HG03039 (cell line): ENCODE measurements at regions not wholly inside any gene's neighbourhood (a gene's known extent, or its start where the extent isn't known, plus 50 kb on each side); places are given as distances from the start of the nearest gene placed in this dataset.
A peak's percentile ranks its signal among the peaks of the same experiment; 100 is the strongest.

Experiments
- ATAC-seq: cut with Tn5 transposase; IDR thresholded peaks from one replicate; pipeline ENCODE4 v1.9.1; 2021; ENCODE audit warnings: mild to moderate bottlenecking, moderate library complexity; ENCODE audit not compliant: unreplicated experiment

DNA sequence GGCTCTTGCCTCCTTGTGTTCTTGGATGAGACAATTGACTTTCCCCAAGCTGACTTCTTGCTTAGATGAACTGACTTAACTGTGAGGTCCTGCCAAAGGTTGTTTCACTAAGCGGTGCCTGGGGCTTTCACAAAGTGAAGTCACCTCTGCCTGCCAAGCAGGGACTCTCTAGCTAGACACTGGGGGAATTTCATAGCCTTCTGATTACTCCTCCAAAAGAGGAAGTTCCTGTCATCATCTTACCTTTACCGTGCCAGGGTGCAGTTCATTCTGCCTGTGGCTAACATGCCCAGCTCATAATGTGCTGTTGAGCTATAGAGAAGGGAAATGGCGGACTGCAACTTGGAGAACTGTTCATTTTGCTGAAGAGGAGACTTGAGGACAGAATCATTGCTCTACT, 472.0 kb upstream of the WWC1 start:
- peak; percentile 97 for ATAC-seq

- ATAC-seq = no peak
These were observed 471.1 kb upstream of the WWC1 start for GRCh38 chr5:167820101-167820990.

DNA sequence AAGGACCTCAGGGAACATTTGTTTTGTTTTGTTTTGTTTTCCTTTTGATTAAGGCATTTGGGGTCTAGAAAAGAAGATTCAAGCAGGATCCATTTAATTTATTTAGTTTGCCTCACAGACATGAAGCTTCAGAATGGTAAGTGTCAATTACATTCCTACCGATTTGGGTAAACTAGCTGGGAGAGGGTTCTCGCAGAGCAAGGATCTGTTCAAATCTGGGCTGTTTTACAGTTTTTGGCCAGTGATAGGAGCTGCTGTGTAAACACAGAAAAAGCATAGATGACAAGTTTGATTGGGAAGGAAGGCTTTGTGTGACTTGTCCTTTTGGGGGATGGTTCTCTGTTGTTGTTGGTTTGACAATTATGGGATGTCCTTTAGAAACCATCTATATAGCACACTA, 470.3 kb upstream of the WWC1 start:
- no peak for ATAC-seq

DNA sequence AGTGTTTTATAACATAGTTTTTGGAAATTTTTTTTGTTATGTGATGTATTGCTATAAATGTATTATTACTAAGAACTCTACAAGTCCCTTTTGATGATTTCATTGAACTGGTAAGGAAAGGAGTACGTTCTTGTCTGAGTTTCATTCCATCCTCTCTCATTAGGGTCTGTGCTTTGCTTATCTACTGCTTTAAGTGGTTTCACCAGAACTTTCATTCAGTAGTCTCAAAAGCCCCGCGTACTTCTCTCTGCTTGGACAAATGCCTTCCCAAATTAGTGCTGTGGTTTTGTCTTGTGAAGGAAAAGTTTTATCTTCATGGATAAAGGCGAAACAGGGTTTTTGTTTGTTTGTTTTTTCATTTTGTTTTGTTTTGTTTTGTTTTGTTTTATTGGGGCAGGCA, 469.8 kb upstream of the WWC1 start:
- no peak for ATAC-seq

GRCh38 chr5:167822241-167822640, 469.2 kb upstream of the WWC1 start:
- ATAC-seq = no peak

DNA sequence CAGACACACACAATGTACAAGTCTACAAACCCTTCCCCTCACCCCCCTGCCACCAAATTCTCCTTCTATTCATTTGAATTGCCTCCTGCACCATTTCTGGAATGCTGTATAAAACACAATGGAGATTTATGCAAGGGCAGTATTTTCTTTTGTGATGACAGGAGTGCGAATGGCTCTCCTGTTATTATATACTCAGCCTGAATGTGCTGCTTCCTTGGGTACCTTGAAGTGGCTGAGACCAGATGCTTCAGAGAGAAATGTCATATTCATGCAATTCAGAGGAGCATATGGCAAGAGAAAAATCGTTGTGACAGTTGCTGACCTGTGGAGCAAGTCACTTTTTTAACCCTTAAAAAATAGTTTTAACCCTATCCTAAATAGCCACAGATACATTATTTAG, 468.0 kb upstream of the WWC1 start:
- ATAC-seq = no peak

DNA sequence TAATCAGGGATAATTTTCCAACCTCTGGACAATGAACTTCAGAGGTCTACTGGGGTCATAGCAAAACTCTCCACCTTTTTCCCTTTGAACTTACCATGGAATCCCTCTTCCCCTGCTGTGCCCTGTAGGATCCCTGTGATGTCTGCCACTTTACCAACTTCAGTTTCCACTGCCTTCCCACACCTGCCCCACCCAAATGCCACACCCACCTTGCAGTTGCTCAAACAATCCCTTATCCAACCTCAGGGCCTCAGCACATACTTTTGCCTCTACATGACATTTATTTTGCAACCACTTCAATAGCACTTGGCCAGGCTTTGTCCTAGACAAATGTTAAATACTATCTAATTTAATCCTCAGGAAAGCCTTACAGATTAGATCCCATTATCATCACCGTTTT, 463.7 kb upstream of the WWC1 start:
- ATAC-seq = no peak

DNA sequence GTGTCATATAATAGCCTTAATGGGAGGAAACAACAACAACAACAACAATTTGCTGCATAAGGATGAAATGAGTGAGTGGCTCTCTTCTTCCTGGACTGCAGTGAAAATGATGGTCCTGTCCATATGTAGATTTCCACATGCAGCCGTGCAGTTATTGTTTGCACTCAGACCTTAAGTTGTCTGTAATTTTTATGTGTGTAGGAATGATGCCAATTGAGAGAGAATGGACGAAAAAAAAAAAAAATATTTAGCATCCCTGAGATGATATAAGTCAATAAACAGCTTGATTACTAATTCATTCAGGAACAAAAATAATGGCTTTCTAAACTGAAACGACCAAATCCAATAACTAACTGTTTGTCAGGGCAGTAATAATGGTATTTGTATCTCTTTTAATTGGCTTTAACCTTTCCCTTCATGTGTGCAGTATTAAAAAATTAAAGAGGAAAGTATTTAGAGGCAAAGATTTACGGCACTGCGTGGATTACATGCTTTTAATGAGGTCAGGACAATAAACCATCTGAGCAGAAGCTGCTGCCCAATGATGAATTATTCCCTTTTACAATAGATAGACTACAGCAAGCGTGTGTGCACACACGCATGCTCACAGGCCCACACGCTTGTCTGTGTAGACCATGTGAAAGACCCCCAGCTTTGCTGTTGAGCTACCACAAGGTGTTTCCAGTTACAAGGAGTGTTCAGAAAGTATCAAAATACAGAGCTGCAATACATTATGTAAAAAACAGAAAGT, 459.5 kb upstream of the WWC1 start:
- no peak for ATAC-seq

- no peak for ATAC-seq
These were observed 458.8 kb upstream of the WWC1 start for GRCh38 chr5:167832609-167833008.

DNA sequence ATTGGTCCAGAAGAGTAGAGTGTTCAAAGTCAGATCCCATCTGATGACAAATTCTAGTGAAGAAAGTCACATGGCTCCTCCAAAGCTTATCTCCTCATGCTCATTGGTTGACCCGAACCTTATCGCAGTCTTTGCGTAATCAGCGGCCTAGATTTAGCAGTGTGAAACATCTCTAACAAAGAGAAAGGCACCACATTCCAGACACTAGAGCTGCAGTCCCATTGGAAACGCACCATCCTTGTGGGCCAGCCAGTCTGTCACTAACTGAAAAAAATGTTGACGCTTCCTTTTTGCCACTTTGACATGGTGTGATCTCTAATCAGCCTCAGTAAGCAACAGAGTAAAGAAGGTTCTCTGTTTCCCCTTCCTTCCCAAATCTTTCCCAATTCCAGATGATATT, 458.0 kb upstream of the WWC1 start:
- no peak for ATAC-seq

DNA sequence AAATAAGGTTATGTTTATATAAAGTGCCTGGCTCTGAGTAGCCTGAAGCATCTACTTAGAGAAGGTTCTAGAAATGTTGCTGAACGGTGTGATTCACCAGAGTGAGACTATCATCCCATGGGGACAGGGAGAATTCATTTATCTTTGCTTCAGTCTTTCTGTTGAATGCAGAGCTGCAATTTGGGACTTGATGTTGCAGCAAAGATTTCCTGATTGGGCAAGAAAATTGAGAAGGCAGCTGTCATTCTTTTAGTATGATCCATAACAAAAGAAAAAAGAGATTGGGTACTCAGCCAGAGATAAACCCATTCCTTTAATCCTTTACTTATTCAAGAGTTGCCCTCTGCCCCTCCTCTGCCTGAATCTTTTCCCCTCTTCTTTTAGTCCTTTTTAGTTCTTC, 456.3 kb upstream of the WWC1 start:
- no peak for ATAC-seq

GRCh38 chr5:167837127-167837526, 454.3 kb upstream of the WWC1 start:
- no peak for ATAC-seq

GRCh38 chr5:167839065-167839464, 452.4 kb upstream of the WWC1 start:
- no peak for ATAC-seq

DNA sequence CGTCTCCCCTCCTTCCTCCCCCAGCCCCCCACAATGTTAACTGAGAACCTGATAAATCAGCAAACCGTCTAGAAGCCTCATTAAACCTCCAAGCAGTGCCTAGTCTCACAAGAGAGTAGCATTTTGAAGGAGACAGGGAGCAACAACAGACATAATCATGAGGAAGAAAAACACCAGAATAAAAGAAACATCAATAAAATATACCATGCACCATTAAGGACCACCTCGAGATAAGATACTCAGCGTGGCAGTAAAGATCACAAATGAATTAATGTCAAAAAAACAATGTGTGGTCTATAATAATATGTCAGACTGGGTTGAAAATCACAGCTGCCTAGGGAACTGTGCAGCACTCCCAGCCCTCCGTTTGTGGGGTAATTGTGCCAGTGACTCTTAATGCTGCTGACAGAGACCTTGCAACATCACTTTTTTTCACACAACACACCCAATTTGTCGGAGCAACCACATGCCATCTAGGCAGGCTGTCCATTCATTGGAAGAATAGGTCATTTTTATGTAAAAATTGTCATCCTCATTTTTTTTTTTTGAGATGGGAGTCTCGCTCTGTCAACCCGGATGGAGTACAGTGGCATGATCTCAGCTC, 450.8 kb upstream of the WWC1 start:
- no peak for ATAC-seq

DNA sequence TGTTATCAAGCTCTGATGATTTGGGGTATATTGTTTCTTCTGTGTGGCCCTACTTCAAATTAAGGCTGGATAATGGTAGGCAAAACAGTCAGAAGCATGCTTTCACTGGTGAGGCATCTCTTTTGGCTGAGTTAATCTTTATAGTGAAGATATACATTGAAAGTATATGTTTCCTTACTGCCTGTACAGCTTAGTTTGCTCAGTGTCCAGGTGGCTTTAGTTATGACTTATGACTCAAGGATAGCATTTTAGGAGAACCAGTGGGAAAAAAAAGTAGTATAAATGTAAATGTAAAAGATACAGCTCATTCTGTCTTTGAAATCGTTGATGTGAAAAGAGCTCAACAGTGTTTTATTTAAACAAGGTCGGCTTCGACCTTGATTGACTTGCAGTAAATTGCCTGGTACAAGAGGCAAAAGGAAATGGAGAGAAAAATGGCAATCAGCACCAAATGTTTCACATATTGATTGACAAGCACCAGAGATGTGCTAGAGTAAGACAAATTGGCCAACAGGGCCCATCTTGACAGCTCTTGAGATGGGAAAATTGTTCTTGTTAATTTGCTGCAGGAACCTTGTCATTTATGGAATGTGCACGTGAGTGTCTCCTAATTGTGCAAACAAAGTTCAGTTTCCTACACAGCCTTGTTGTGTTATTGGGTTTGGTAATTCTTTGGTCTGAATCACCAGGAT, 447.4 kb upstream of the WWC1 start:
- no peak for ATAC-seq

DNA sequence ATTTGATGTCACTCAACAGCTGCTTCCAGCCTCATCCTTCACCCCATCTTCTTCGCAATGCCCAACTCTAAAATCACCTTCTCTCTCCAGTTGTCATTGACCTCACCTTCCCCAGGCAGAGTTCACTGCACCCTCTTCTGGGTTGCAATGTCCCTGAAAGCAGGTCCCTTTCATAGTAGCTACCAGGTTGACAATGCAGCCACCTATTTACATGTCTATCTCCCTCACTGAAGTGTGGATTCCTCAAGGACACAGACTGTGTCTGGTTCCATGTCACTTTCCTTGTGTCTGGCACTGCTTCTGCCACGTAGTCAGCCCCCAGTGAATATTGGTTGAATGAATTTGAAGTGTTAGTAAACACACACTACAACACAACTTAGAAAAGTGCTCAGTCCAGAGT, 445.5 kb upstream of the WWC1 start:
- ATAC-seq = no peak

DNA sequence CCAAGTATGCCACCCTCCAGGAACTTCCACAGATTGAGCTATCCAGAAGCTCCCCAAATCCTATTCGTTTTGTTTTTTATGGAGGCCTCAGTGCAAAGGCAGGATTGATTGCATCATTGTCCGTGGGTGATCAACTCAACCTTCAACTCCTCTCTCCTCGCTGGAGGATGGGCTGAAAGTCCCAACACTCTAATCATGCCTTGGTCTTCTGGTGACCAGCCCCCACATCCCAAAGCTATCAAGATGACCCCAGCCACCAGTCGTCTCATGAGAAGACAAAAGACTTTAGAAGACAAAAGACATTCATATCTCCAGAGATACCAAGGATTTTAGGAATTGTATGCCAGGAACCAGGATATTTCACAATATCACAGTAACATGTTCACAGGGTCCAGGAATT, 441.6 kb upstream of the WWC1 start:
- no peak for ATAC-seq

DNA sequence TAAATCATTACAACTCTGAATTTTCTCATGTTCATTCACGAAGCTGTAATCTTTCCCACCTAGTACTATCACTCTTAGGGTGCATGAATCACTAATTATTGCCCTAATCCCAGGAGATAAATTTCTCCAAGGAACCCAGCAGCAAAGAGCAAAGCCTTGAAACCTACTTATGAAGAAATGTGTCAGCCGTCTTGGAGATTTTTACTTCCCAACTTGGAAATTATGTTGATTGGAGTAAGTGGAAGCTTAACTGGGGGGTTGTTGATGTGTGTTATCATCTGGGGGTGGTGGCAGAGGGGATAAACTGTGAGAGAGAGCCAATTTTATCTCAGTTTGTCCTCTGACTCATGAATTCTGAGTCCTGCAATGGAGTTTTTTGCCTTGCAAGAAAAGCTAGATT, 440.5 kb upstream of the WWC1 start:
- no peak for ATAC-seq

- ATAC-seq = no peak
These were observed 440.0 kb upstream of the WWC1 start for GRCh38 chr5:167851416-167851815.

DNA sequence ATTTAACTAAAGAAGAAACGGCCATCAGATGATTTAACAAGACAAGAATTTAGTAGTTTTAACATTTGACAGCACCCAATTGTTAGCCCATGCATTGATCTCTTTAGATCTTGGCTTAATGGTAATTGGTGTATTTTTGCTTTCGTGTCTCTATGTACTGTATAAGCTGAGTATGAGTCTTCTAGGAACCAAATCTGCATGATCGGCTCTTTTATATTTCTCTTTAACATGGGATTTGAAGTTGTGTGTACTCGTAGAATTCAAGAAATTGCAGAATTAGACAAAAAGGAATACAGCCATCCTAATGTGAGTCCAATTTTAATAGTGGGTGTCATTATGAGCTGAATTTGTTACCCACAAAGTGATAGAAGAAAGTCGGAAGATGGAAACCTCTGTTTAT, 438.9 kb upstream of the WWC1 start:
- no peak for ATAC-seq

DNA sequence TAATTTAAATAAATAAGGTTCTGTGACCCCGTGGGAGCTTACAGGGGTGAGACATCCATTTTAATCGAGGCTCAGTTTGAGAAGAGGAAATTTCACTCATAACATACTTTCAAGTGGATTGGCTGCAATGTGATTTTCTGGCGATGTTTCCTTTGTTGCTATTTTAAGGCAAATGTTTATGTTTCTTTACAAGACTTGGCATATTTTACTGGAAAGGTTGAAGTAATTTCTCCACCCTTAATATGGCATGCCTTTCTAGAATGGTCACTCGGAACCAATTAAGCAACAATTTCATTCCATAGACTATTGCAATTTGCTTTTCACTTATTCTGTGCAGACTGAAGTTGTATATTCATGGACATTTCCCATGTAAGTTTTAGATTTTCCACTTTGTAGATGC, 438.0 kb upstream of the WWC1 start:
- no peak for ATAC-seq
